Brain microvascular endothelial cell (primary cell): ENCODE measurements at regions not wholly inside any gene's neighbourhood (a gene's known extent, or its start where the extent isn't known, plus 50 kb on each side); places are given as distances from the start of the nearest gene placed in this dataset.

Source experiments
- DNase-seq: peaks from one replicate; pipeline ENCODE4 v3.0.0-alpha.2; 2020
- H3K27ac ChIP-seq: fragments of 250-450 bp; sonication (Bioruptor Pico); 2 replicates; pipeline ENCODE4 v1.5.1; 2020; ENCODE audit warnings: mild to moderate bottlenecking, moderate library complexity
- H3K27me3 ChIP-seq: fragments of 250-450 bp; sonication (Bioruptor Pico); replicated peaks from 2 replicates; pipeline ENCODE4 v1.5.1; 2020; ENCODE audit warnings: mild to moderate bottlenecking
- H3K36me3 ChIP-seq: fragments of 250-450 bp; sonication (Bioruptor Pico); replicated peaks from 2 replicates; pipeline ENCODE4 v1.5.1; 2020; ENCODE audit warnings: mild to moderate bottlenecking
- H3K4me3 ChIP-seq: 2 replicates; pipeline ENCODE4 v1.5.1; 2011; ENCODE audit warnings: low read depth, mild to moderate bottlenecking, control low read depth, low read length, moderate library complexity
- CTCF ChIP-seq: IDR thresholded peaks from 2 replicates; pipeline ENCODE4 v1.5.1; 2011; ENCODE audit warnings: low read depth, mild to moderate bottlenecking, moderate library complexity, low read length, control low read depth, inconsistent platforms; ENCODE audit errors: missing control alignments
- in situ Hi-C: cut with HindIII; loops from 2 replicates; pipeline ENCODE4 v1.10.0; 2017; ENCODE audit warnings: low sequenced_read_pairs, low pct_ligation_motif_present

GRCh38 chr13:34593658-34594057, 348.4 kb upstream of the NBEA start:
- DNase-seq = no peak
- no peak for TF ChIP-seq CTCF
- in situ Hi-C loops = no loop called here
- Histone ChIP-seq H3K27ac (no peak overlapping the region), H3K27me3 (no peaks in the 10 kb centered on the region), H3K4me3 (no peak overlapping the region), H3K36me3 (no peaks in the 10 kb centered on the region)

DNA sequence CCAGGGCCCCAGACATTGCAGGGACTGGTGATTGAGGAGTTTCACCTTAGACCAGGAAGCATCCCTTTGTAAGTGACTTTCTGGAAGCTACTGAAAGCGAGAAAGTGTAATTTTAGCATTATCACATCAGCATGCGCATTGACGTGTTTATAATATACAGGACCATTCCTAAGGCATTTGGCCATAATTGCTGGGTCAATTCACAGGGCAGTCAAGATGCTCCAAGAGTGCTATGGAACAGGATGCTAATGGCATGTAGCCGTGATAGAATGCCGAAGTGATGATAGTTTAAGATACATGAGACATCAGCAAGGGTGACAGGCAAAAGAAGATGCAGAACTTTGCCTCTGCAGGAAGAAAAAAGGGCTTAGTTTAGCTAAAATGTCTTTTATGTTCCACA, 347.6 kb upstream of the NBEA start:
- in situ Hi-C loops = no loop called here
- Histone ChIP-seq H3K27me3 (no peaks in the 10 kb centered on the region), H3K4me3 (no peak overlapping the region), H3K27ac (no peak overlapping the region), H3K36me3 (no peaks in the 10 kb centered on the region)
- TF ChIP-seq CTCF = no peak
- no peak for DNase-seq

DNA sequence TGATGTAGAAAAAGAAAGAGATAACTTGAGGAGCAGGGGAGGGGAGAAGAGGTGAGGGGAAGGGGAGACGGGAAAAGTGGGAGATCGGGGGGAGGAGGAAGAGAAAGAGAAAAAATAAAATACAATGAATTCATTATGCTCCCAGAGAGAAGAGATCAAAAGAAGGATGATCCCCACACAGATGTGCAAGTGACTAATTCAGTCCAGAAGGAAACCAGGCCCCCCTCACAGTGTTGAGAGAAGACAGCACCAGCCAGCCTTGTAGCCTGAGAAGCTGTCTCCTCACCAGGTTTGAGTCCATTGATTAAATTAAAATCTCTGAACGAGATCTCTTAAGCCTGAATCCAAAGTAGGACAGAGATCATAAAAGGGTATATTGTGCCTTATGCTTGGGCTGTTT, 333.7 kb upstream of the NBEA start:
- no peak for DNase-seq
- no peaks in the 10 kb centered on the region for H3K27me3 ChIP-seq
- H3K27ac ChIP-seq = no peak overlapping the region
- in situ Hi-C loops = no loop called here
- no peak for TF ChIP-seq CTCF
- H3K4me3 ChIP-seq = no peak overlapping the region
- H3K36me3 ChIP-seq = no peaks in the 10 kb centered on the region

GRCh38 chr13:34611671-34612070, 330.4 kb upstream of the NBEA start:
- Histone ChIP-seq H3K27ac (no peak overlapping the region), H3K27me3 (no peaks in the 10 kb centered on the region), H3K36me3 (no peaks in the 10 kb centered on the region), H3K4me3 (no peak overlapping the region)
- no peak for TF ChIP-seq CTCF
- DNase-seq = peak; percentile 4
- in situ Hi-C loops = no loop called here

GRCh38 chr13:34617473-34618083, 324.5 kb upstream of the NBEA start:
- no peak overlapping the region for H3K4me3 ChIP-seq
- no peaks in the 10 kb centered on the region for H3K27me3 ChIP-seq
- no peak for TF ChIP-seq CTCF
- no peak overlapping the region for H3K27ac ChIP-seq
- no peaks in the 10 kb centered on the region for H3K36me3 ChIP-seq
- in situ Hi-C loops = no loop called here
- DNase-seq = no peak

GRCh38 chr13:34618654-34619053, 323.4 kb upstream of the NBEA start:
- Histone ChIP-seq H3K27me3 (no peaks in the 10 kb centered on the region), H3K36me3 (no peaks in the 10 kb centered on the region), H3K27ac (no peak overlapping the region), H3K4me3 (no peak overlapping the region)
- DNase-seq = no peak
- no peak for TF ChIP-seq CTCF
- in situ Hi-C loops = no loop called here
